Panc1 (cell line): ENCODE measurements at regions not wholly inside any gene's neighbourhood (a gene's known extent, or its start where the extent isn't known, plus 50 kb on each side); places are given as distances from the start of the nearest gene placed in this dataset.

Experiments used
- ATAC-seq: fragments of 200-7000 bp; cut with Tn5 transposase; 2 replicates; pipeline ENCODE4 v1.9.1; 2020; ENCODE audit warnings: mild to moderate bottlenecking, moderate library complexity
- BruUV-seq: library from RNA; stranded (reverse); fragments of 400-500 nt; replicated peaks from 2 replicates; lab custom pipeline; 2021; lab: Mats Ljungman, UMichigan
- CTCF ChIA-PET: fragments of 300-600 bp; sonication (Branson Sonifier 250); formaldehyde crosslinking; loops from one replicate; lab custom pipeline; 2022; ENCODE audit warnings: antibody characterized with exemption; lab: Charles Lee
- POLR2A ChIA-PET: fragments of 300-600 bp; sonication (Branson Sonifier 250); formaldehyde crosslinking; loops from one replicate; lab custom pipeline; 2022; ENCODE audit warnings: antibody characterized with exemption; lab: Charles Lee
- DNase-seq: peaks from one replicate; pipeline ENCODE4 v3.0.0-alpha.2; 2010; ENCODE audit warnings: low read depth, low spot score
- H3K27ac ChIP-seq: 2 replicates; pipeline ENCODE4 v1.5.1; 2011; ENCODE audit warnings: mild to moderate bottlenecking, low read length, inconsistent platforms
- H3K27me3 ChIP-seq: fragments of 200-500 bp; sonication (Bioruptor generic); 2 replicates; pipeline ENCODE4 v1.6.0; 2014; ENCODE audit warnings: low read length, inconsistent platforms; ENCODE audit not compliant: control insufficient read depth, insufficient read depth
- H3K36me3 ChIP-seq: fragments of 200-500 bp; sonication (Bioruptor generic); 2 replicates; pipeline ENCODE4 v1.5.1; 2014; ENCODE audit warnings: inconsistent platforms, mild to moderate bottlenecking, low read length, moderate library complexity; ENCODE audit not compliant: control insufficient read depth, insufficient read depth
- H3K4me1 ChIP-seq: 2 replicates; pipeline ENCODE4 v1.5.1; 2011; ENCODE audit warnings: inconsistent platforms, mild to moderate bottlenecking, low read length, moderate library complexity; ENCODE audit not compliant: control insufficient read depth, insufficient read depth
- H3K4me3 ChIP-seq, 2 experiments: 2 replicates each; pipeline ENCODE4 v1.5.1; 2011 to 2012; ENCODE audit warnings: low read depth in 2 of 2, low read length in 2 of 2, mild to moderate bottlenecking in 2 of 2, inconsistent platforms in 1 of 2, moderate library complexity in 1 of 2
- H3K9me3 ChIP-seq: fragments of 200-500 bp; sonication (Bioruptor generic); 2 replicates; pipeline ENCODE4 v1.5.1; 2014; ENCODE audit warnings: low read depth, mild to moderate bottlenecking, inconsistent platforms, low read length, moderate library complexity; ENCODE audit not compliant: control insufficient read depth, insufficient read depth
- POLR2AphosphoS5 ChIP-seq: IDR thresholded peaks from 2 replicates; pipeline ENCODE4 v1.6.1; 2012; ENCODE audit warnings: mild to moderate bottlenecking, low read depth, low read length, moderate library complexity
- SIN3A ChIP-seq: IDR thresholded peaks from 2 replicates; pipeline ENCODE4 v1.6.1; 2012; ENCODE audit warnings: low read depth, mild to moderate bottlenecking, low read length, moderate library complexity, borderline replicate concordance; ENCODE audit not compliant: insufficient read depth
- TCF7L2 ChIP-seq: IDR thresholded peaks from 2 replicates; pipeline ENCODE4 v1.6.1; 2011; ENCODE audit warnings: mild to moderate bottlenecking, low read depth, low read length, inconsistent platforms
- in situ Hi-C: cut with HindIII; loops from 2 replicates; pipeline ENCODE4 v1.10.0; 2016; ENCODE audit warnings: low sequenced_read_pairs, low pct_unique_long_range_greater_than_20kb
- intact Hi-C: fragments of 100-400 bp; cut with micrococcal nuclease; formaldehyde crosslinking; loops from one replicate; pipeline ENCODE4 v1.10.0; 2022; ENCODE audit not compliant: unreplicated experiment
- TF ChIP-seq, protein P1 (sequence below), 2 experiments: IDR thresholded peaks; 2 replicates each; pipeline ENCODE4 v1.6.1; 2011 to 2012; ENCODE audit warnings: low read depth in 2 of 2, control low read depth in 1 of 2, low read length in 1 of 2, mild to moderate bottlenecking in 1 of 2, moderate library complexity in 1 of 2; ENCODE audit not compliant: insufficient read depth in 1 of 2
- TF ChIP-seq, protein P2 (sequence below): fragments of 450-650 bp; IDR thresholded peaks from 2 replicates; pipeline ENCODE4 v1.5.1; 2017; ENCODE audit warnings: mild to moderate bottlenecking

DNA sequence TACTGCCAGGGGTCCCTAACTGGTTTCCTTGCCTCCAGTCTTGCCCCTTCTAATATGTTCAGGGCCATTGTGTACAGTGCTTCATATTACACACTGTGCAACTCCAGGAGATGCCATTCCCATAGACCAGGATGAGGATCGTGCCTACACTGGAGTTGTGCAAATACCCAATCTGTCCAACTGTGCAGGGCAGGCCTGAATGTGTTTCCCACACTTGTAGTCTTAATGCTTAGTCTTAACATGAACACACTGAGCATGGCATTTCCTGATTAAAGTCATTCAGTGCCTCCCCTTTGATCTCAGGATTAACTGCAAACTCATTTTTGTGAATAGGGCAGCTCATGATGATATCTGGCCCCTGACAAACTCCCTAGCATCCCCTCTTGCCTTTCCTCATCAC, 165.5 kb downstream of the TTC8 start:
- in situ Hi-C loops: no loop called here
- DNase-seq (no peak), ATAC-seq (no peak)
- H3K4me3 ChIP-seq: no peak overlapping the region
- H3K27me3 ChIP-seq: no peaks in the 10 kb centered on the region
- no peaks in the 10 kb centered on the region for H3K36me3 ChIP-seq
- BruUV-seq: no TSS peak
- H3K4me1 ChIP-seq: no peaks in the 10 kb centered on the region
- TF ChIP-seq POLR2AphosphoS5: no peak
- TF ChIP-seq TCF7L2: no peak
- TF ChIP-seq SIN3A: no peak
- TF ChIP-seq, protein P1, sequence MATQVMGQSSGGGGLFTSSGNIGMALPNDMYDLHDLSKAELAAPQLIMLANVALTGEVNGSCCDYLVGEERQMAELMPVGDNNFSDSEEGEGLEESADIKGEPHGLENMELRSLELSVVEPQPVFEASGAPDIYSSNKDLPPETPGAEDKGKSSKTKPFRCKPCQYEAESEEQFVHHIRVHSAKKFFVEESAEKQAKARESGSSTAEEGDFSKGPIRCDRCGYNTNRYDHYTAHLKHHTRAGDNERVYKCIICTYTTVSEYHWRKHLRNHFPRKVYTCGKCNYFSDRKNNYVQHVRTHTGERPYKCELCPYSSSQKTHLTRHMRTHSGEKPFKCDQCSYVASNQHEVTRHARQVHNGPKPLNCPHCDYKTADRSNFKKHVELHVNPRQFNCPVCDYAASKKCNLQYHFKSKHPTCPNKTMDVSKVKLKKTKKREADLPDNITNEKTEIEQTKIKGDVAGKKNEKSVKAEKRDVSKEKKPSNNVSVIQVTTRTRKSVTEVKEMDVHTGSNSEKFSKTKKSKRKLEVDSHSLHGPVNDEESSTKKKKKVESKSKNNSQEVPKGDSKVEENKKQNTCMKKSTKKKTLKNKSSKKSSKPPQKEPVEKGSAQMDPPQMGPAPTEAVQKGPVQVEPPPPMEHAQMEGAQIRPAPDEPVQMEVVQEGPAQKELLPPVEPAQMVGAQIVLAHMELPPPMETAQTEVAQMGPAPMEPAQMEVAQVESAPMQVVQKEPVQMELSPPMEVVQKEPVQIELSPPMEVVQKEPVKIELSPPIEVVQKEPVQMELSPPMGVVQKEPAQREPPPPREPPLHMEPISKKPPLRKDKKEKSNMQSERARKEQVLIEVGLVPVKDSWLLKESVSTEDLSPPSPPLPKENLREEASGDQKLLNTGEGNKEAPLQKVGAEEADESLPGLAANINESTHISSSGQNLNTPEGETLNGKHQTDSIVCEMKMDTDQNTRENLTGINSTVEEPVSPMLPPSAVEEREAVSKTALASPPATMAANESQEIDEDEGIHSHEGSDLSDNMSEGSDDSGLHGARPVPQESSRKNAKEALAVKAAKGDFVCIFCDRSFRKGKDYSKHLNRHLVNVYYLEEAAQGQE (IDR thresholded peaks at IDR 0.05; ENCODE audit: insufficient read depth in 1 of 2, low read depth in 2 of 2, low read length in 1 of 2): no peak
- TF ChIP-seq, protein P2, sequence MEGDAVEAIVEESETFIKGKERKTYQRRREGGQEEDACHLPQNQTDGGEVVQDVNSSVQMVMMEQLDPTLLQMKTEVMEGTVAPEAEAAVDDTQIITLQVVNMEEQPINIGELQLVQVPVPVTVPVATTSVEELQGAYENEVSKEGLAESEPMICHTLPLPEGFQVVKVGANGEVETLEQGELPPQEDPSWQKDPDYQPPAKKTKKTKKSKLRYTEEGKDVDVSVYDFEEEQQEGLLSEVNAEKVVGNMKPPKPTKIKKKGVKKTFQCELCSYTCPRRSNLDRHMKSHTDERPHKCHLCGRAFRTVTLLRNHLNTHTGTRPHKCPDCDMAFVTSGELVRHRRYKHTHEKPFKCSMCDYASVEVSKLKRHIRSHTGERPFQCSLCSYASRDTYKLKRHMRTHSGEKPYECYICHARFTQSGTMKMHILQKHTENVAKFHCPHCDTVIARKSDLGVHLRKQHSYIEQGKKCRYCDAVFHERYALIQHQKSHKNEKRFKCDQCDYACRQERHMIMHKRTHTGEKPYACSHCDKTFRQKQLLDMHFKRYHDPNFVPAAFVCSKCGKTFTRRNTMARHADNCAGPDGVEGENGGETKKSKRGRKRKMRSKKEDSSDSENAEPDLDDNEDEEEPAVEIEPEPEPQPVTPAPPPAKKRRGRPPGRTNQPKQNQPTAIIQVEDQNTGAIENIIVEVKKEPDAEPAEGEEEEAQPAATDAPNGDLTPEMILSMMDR: no peak
- POLR2A ChIA-PET: no interaction called here
- CTCF ChIA-PET: no interaction called here
- no peaks in the 10 kb centered on the region for H3K9me3 ChIP-seq
- no peak overlapping the region for H3K27ac ChIP-seq
- intact Hi-C loops: no loop called here

DNA sequence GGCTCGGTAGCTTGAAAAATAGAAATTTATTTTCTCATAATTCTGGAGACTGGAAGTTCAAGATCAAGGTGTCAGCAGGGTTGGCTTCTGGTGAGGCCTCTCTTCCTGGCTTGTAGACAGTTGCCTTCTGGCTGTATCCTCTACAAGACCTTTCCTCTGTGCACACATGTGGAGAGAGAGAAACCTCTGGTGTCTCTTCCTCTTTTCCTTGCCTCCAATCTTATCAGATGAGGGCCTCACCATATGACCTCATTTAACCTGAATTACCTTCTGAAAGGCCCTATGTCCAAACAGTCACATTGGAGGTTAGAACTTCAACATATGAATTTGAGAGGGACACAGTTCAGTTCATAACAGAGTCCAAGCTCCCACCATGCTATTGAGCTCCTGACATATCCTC, 166.4 kb downstream of the TTC8 start:
- in situ Hi-C loops (no loop called here), intact Hi-C loops (no loop called here)
- TF ChIP-seq, protein P2: no peak
- TF ChIP-seq SIN3A (no peak), TCF7L2 (no peak), POLR2AphosphoS5 (no peak)
- TF ChIP-seq, protein P1 (IDR thresholded peaks at IDR 0.05; ENCODE audit: insufficient read depth in 1 of 2, low read depth in 2 of 2, low read length in 1 of 2): no peak
- DNase-seq: no peak
- BruUV-seq: no TSS peak
- H3K9me3 ChIP-seq: no peaks in the 10 kb centered on the region
- H3K4me1 ChIP-seq: no peaks in the 10 kb centered on the region
- no peaks in the 10 kb centered on the region for H3K27me3 ChIP-seq
- H3K27ac ChIP-seq: no peak overlapping the region
- ChIA-PET POLR2A (no interaction called here), CTCF (no interaction called here)
- no peak overlapping the region for H3K4me3 ChIP-seq
- ATAC-seq: no peak
- no peaks in the 10 kb centered on the region for H3K36me3 ChIP-seq
